GM13977 (cell line): ENCODE measurements at regions not wholly inside any gene's neighbourhood (a gene's known extent, or its start where the extent isn't known, plus 50 kb on each side); places are given as distances from the start of the nearest gene placed in this dataset.
"Not testable (repeated sequence)": the region's sequence is repeated elsewhere in the genome, so short reads cannot be mapped to it uniquely, and the experiment has no call there.

ENCODE experiments used
- DNase-seq: peaks from one replicate; pipeline ENCODE4 v3.0.0; 2012; ENCODE audit warnings: low spot score
- in situ Hi-C: fragments of 300-500 bp; cut with MboI; formaldehyde crosslinking; loops from one replicate; pipeline ENCODE4 v1.12.0; 2022; ENCODE audit warnings: low sequenced_read_pairs, low pct_unique_long_range_greater_than_20kb, mixed read lengths, inconsistent platforms; ENCODE audit not compliant: unreplicated experiment
- TF ChIP-seq, protein P1 (sequence below): IDR thresholded peaks from 2 replicates; pipeline ENCODE4 v1.5.1; 2012; ENCODE audit warnings: mild to moderate bottlenecking, control low read depth; ENCODE audit not compliant: insufficient read depth; ENCODE audit errors: extremely low read depth, missing control alignments

- in situ Hi-C loops, result no loop called here
- TF ChIP-seq, protein P1, sequence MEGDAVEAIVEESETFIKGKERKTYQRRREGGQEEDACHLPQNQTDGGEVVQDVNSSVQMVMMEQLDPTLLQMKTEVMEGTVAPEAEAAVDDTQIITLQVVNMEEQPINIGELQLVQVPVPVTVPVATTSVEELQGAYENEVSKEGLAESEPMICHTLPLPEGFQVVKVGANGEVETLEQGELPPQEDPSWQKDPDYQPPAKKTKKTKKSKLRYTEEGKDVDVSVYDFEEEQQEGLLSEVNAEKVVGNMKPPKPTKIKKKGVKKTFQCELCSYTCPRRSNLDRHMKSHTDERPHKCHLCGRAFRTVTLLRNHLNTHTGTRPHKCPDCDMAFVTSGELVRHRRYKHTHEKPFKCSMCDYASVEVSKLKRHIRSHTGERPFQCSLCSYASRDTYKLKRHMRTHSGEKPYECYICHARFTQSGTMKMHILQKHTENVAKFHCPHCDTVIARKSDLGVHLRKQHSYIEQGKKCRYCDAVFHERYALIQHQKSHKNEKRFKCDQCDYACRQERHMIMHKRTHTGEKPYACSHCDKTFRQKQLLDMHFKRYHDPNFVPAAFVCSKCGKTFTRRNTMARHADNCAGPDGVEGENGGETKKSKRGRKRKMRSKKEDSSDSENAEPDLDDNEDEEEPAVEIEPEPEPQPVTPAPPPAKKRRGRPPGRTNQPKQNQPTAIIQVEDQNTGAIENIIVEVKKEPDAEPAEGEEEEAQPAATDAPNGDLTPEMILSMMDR, result no peak
- DNase-seq, result no peak
Observed at GRCh38 chr3:20837676-20838302, 651.8 kb upstream of the SGO1 start.

GRCh38 chr3:20836801-20837200 lies 650.8 kb upstream of the SGO1 start:
- DNase-seq, result no peak
- in situ Hi-C loops, result no loop called here
- TF ChIP-seq, protein P1, result no peak

DNA sequence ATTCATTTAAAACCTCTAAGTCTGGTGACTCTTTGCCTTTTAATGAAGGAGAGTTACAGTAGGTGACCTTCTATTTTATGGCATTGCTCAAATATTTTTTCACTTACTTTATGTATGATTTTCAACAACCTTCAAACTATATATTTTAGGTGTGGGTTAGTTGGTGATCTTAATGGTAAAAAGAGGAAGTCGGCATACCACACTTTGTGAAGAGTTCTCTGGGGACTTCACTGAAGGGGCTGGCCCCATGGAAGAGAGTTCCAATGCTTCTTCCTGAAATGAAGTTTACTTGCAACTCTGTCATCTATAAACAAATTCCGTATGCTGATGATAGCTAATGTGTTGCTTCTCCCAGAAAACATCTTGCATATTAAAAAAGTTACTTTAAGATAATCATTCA lies 647.0 kb upstream of the SGO1 start:
- in situ Hi-C loops, result no loop called here
- TF ChIP-seq, protein P1, result no peak

DNA sequence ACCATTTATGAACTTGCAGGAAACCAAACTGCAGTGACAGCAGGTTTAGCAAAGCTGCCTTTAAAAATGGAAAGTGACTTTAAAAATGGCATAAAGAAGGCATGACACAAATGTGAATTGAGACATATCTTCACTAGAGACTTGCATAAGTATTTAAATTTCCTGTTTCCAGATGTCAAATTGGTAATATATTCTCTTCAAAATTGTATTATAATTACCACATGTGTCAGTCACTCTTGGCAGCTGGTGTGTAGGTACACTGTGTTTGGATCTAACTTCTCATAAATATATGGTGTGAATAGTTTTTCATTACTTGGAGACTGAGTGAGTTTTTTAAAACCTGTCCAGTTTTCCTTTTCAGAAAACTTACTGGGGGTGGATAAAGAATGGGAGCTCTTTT lies 636.2 kb upstream of the SGO1 start:
- no peak for DNase-seq
- in situ Hi-C loops, result no loop called here
- TF ChIP-seq, protein P1, result no peak

More for the DNA sequence above, 647.0 kb upstream of the SGO1 start:
- DNase-seq, result no peak

DNA sequence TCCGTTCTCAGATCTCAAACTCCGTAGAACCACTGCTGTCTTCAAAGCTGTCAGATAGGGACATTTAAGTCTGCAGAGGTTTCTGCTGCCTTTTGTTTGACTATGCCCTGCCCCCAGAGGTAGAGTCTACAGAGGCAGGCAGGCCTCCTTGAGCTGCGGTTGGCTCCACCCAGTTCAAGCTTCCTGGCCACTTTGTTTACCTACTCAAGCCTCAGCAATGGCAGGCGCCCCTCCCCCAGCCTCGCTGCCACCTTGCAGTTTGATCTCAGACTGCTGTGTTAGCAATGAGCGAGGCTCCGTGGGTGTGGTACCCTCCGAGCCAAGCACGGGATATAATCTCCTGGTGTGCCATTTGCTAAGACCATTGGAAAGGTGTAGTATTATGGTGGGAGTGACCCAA lies 634.9 kb upstream of the SGO1 start:
- DNase-seq, in situ Hi-C loops: not testable (repeated sequence)

- in situ Hi-C loops, result no loop called here
- no peak for DNase-seq
- TF ChIP-seq, protein P1, result no peak
Observed at GRCh38 chr3:20811631-20812030, 625.6 kb upstream of the SGO1 start.

GRCh38 chr3:20811006-20811405 lies 625.0 kb upstream of the SGO1 start:
- in situ Hi-C loops, result no loop called here
- TF ChIP-seq, protein P1, result no peak
- DNase-seq, result no peak
